SH-SY5Y (cell line): ENCODE measurements at regions not wholly inside any gene's neighbourhood (a gene's known extent, or its start where the extent isn't known, plus 50 kb on each side); places are given as distances from the start of the nearest gene placed in this dataset.

ENCODE experiments used
- GATA2 ChIP-seq: IDR thresholded peaks from 2 replicates; pipeline ENCODE4 v1.6.1; 2011; ENCODE audit warnings: mild to moderate bottlenecking, low read depth, low read length
- GATA3 ChIP-seq: IDR thresholded peaks from 2 replicates; pipeline ENCODE4 v1.6.1; 2011; ENCODE audit warnings: low read depth, mild to moderate bottlenecking, low read length, moderate library complexity

DNA sequence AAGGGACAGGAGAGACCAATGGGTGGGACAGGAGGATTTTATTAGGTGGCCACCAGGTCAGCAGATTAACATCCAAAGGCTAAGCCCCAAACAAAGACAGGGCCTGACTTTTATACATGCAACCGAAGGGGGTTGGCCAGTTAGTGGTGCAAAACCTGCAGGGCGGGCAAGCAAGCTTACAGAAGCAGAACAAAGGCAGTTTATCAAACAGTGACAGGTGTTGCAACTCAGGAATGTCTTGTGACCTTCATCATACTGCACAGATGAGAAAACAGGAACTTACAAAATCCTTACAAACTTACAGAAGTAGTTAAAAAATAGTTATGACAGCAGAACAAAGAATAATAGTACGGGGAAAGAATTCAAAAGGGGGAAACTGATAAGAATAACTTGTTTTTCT is 708.1 kb downstream of the GLUD2 start:
- no peak for TF ChIP-seq GATA2
- no peak for TF ChIP-seq GATA3

DNA sequence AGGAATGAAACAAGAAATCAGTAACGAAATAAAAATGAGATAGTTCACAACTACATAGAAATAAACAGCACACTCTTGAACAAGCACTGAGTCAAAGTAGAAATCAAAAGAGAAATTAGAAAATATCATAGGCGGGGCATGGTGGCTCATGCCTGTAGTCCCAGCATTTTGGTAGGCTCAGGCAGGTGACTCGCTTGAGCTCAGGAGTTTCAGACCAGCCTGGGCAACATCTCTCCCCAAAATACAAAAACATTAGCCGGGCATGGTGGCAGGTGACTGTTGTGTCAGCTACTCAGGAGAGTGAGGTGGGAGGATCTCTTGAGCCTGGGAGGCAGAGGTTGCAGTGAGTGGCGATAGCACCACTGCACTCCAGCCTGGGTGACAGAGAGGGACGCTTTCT is 714.4 kb downstream of the GLUD2 start:
- TF ChIP-seq GATA3 (no peak), GATA2 (no peak)

DNA sequence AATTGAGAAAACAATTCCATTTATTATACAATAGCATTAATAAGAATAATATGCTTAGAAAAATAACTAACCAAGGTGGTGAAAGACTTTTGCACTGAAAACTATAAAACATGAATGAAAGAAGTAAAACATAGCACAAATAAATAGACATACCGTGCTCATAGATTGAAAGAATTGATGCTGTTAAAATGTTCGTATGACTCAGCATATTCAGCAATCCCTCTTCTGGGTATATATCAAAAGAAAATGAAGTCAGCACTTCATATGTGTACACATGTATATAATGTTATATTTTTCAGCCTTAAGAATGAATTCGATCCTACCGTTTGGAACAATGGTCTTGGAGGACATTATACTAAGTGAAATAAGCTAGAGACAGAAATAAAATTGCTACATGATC is 716.3 kb downstream of the GLUD2 start:
- TF ChIP-seq GATA2 (no peak), GATA3 (no peak)

DNA sequence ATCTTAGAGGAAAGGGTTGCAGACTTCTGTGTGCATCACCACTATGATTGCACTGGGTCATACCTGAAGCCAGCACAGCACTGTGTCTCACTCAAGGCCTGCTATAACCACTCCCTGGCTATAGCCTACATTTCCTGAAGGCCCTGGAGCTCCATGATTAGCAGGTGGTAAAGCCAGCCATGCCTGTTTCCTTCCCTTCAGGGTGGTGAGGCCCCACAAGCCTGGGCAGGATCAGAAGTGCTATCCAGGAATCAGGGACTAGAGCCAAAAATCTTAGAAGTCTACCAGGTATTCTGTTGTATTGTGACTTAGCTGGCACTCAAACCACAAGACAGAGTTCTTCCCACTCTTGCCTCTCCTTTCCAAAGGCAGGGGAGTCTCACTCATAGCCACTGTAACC is 734.6 kb downstream of the GLUD2 start:
- TF ChIP-seq GATA2: no peak
- TF ChIP-seq GATA3: no peak

DNA sequence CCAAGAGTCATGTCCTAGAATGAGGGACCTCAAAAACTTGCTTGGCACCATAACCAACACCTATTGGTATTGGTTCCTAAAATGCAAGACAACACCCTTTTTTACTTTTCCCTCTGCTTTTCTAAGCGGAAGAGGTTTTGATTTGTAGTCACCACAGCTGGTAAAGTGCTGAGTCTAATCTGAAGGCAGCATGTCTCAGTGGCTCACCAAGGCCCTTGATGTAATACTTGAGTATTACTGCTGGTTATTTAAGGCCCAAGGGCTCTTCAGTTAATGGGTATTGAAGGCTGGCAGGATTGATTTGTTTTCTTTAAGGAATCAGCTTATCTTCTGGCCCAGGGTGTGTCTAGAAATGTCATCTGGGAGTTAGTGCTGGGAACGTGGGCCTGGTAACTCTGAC is 735.1 kb downstream of the GLUD2 start:
- no peak for TF ChIP-seq GATA2

DNA sequence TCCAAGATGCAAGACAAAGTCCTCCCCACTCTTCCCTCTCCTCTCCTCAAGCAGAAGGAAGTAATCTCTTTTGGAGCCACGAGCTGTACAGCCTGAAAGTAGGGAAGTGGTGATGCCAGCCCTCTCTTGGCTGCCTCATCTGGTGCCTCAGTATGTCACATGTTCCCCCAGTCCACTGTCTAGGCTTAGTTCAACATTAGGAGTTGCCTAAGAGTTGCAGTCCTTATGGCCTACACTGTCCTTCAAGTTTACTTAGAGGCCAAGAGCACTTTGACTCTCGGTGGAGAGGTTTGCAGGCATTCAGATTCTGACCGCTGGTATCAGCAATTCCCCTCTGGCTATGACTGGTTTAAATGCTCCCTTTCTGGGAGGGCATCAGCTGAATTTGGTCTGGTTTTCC is 735.6 kb downstream of the GLUD2 start:
- TF ChIP-seq GATA3 (no peak), GATA2 (no peak)

DNA sequence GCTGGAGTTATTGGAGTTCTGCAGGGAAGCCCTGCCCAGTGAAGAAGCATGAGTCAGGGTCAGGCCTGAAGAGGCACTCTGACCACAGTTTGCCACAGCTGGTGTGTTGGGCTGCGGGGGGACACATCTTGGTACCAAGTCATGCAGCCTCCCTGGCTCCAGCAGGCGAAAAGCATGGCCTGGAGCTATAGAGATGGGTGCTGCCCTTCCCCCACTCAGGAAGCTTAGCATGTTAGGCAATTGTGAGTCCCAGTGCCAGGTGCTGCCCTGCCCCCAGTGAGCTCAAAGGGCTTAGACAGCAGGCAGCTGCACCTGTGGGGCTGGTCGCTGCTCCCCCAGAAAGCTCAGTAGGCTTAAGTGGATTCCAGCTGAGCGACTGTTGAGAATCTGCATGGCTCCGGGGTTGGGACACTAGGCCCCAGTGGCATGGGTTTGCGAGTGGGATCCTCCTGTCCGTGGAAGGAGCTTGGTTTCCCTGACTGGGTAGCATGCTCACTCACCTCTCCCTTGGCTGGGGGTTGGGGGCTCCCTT is 755.5 kb downstream of the GLUD2 start:
- TF ChIP-seq GATA2 (no peak), GATA3 (no peak)

DNA sequence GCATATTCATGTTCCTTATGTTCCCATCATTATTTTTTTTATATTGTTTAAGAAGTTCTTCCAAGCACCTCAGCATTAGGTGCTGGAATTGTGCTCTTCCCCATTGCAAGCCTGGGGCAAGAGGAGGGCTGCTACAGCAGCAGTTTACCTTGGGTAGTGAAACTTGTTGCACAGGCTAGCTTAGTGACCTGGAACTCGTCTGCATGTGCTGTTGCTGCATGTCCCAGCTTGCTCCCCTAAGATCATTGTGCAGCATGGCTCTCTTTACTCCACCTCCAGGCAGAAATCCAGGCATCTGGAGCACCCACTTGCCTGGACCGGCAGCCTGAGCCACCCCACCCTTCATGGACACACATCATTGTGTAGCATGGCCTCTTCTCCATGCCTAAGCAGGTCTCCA is 776.0 kb downstream of the GLUD2 start:
- no peak for TF ChIP-seq GATA2
- TF ChIP-seq GATA3: no peak

DNA sequence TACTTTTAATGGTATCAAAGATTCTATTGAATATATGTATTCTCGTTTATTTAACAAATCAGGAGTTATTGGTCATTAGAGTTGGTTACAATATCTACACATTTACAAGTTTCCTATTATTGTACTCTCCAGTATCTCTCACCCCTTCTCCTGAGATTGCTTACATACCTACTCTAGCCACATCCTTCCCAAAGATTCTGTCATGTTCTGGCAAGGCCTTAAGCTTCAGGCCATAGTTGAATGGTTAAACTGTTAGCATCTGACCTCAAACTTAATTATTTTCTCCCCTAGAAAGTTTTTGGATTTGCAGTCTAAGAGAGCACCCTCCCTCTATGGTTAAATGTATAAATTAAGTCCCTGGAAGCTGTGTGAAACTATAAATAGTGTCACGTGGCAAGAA is 784.2 kb downstream of the GLUD2 start:
- TF ChIP-seq GATA2 (no peak), GATA3 (no peak)

DNA sequence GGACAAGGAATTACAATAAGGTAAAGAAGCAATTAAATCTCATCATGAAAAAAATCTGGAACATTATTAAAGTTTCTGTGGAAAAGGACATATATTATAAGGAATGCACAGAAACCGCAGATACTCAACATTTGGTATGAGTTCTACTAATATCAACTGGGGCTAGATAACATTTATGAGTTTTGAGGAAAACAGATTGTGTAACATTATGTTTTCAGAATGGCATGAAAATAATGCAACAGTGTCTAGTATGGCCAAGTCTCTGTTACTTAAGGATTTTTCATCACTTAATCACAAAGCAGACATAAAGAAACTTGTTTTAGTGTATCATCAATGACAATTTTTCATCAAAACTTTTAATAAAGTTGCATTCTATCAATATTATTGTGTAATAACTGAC is 785.0 kb downstream of the GLUD2 start:
- TF ChIP-seq GATA2 (no peak), GATA3 (no peak)

DNA sequence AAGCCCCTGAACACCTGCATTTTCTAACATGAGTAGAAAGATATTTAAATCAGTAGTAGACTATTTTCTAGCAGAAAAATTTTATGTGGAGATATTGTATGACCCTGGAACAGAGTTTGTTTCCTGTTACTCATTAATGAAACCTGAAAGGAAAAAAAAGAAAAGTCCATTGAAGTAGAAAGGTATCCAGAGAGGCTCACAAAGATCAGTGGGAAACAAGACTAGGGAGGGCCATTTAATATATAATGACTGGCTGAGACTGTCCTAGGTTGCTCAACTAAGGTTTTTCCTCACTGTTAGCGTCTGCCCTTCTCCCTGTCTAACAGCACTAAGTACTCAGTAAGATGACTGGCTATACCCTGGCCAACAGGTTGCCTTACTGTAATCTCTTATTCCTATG is 788.6 kb downstream of the GLUD2 start:
- TF ChIP-seq GATA3: no peak
- TF ChIP-seq GATA2: no peak

DNA sequence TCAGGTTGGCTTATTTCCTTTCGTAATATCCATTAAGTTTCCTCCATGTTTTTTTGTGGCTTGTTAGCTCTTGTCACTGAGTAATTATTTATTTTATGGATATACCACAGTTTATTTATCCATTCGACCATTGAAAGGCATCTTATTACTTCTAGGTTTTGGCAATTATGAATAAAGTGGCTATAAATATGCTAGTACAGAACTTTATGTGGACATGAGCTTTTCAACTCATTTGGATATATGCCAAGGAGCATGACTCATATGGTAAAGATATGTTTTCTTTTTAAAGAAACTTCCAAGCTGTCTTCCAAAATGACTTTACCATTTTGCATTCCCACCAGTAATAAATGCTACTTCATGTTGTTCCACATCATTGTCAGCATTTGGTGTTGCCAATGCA is 803.6 kb downstream of the GLUD2 start:
- TF ChIP-seq GATA2 (no peak), GATA3 (no peak)

DNA sequence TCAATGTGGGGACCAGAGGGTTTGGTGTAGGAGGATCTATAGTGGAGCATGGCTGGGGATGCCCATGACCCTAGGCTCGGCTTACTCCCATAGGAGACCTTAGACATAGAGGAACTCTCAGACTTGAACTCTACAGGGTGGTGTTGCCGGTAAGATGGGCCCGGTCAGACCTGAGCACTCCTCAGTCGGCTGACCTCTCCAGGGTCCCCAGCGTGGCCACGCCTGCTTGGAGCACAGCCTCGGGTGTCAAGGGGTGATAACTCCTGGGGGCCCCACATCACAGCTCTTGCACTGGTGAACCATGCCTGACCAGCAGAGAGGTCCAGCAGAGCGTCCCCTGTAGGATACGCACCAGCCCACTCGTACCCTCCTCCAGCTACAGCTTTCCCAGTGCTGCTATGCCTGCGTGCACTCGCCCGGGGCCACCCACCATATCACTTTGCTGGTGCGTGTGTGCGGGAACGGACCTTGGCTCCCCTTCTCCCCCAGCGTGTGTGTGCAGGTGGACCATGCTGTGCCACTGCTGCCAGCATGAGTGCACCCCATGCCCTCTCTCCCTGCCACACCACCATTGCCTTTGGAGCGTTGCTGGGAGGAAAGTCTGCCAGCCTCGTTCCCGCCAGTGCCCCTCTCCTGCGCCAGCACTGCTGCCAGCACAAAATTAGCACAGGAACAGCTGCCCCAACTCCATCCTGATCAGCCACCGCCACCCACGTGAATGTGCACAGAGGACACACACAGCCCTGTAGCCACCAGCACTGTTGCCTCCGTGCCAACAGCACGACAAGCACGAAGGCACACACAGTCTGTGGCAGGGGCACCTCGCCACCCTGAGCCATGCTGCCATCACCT is 806.6 kb downstream of the GLUD2 start:
- TF ChIP-seq GATA3 (no peak), GATA2 (no peak)

DNA sequence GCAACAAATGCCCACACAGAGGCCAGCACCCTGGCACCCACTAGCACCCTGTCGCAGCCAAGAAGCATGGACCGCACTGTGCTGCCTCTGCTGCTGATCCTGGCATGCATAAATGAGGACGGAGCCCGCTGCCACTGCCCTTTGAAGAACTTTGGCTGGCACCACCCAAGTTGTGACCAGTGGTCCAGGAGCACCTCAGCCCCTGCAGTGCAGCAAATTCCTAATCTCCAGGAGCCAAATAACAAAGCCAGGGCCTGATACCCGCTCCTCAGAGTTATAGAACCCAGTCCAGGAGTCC is 807.2 kb downstream of the GLUD2 start:
- TF ChIP-seq GATA2 (no peak), GATA3 (no peak)

DNA sequence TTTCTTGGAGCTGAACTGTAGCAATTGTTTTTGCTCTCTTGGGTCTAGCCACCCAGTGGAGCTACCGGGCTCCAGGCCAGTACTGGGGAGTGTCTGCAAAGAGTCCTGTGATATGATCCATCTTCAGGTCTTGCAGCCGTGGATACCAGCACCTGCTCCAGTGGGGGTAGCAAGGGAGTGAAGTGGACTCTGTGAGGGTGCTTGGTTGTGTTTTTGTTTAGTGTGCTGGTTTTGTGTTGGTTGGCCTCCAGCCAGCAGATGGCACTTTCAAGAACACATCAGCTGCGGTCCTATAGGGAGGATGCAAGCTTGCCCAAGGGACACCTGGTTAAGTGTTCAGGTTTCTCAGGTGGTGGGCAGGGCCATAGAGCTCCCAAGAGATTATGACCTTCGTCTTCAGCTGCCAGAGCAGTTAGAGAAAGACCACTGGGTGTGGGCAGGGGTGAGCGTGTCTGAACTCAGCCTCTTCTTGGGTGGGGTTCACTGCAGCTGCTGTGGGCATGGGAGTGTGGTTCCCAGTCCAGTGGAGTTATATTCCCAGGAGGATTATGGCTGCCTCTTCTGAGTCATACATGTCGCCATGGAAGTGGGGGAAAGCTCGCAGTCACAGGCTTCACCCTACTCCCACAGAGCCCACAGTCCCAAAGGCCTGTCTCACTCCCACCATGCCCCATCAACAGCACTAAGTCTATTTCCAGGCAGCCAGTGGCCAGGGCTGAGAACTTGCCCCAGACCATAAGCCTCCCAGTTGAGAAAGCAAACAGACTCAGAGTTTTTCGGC is 811.6 kb downstream of the GLUD2 start:
- TF ChIP-seq GATA2: no peak
- TF ChIP-seq GATA3: no peak
